Eye (tissue), 1 donor: ENCODE measurements at regions not wholly inside any gene's neighbourhood (a gene's known extent, or its start where the extent isn't known, plus 50 kb on each side); places are given as distances from the start of the nearest gene placed in this dataset.
A peak's percentile ranks its signal among the peaks of the same experiment; 100 is the strongest.

Experiments
- DNase-seq: peaks from one replicate; pipeline ENCODE4 v3.0.0-alpha.2; 2015

DNA sequence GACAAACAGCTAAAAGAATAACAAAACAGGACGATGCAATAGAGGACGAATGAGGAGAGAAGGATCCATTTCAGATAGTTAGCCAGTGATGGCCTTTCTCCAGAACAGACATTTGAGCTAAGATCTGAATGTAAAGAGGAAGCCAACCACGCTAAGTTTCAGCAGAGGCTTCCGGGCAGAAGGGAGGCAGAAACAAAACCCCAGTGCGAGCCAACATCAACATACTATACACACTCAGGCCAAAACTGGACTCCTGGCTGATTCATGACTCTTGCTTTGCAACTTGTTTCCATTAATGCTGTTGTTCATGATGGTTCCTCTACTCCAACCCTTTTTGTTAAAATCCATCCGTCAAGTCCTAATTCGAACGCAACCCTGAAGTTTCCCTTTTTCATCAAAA lies 730.3 kb downstream of the TRIML1 start:
- DNase-seq: no peak

DNA sequence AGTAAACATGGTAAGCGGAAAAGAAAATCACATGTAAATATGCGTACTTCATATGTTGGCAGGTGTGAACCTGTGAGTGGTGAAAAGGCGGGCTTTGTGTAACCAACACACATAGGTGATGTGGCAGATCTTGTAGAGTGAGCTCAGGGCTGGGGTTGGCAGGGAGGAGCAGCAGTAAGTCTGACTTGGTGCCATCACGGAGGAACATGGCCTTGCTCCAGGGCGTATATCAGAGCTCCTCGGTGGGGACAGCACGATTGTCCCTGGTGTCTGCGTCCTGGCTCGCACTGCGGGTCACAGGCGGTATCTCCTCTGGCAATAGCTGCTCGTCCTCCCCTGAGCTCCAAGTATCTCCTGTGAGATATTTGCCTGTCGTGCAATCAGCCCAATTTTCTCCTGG lies 733.6 kb downstream of the TRIML1 start:
- DNase-seq: no peak

DNA sequence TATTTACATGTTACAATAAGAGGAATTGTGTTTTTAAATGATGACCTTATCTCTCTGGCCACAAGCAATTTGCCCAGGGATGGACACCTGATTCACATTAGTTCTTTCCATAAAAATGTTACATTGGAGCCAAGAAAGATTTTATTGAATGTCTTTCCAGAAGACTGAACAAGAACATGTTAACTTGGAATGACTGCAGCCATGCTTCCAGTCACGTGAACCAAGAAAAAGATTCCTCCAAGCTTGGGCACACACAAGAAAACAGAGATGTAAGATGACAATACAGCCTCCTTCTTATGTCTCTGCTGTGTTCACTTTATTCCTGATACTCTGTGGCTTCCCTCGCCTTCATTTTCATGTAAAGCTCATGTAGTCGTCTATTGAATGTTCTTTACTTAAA lies 737.6 kb downstream of the TRIML1 start:
- peak; percentile 76 for DNase-seq

DNA sequence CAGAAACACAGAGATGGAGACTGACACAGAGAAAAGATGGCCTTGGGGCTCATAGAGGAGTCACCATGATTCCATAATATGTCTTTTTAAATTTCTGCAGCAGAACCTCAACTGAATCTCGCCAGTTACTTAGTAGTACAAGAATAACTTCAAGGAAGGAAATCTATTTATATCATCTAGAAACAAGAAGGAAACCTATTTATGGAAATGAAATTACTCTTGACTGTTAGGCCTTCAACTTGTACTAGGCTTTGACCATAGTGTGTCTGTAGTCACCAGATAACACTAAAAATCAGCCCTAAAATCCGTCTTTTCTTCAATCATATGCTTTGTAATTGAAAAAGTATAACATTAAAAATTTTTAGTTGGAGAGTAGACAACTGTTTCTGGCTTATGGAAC lies 740.4 kb downstream of the TRIML1 start:
- no peak for DNase-seq

DNA sequence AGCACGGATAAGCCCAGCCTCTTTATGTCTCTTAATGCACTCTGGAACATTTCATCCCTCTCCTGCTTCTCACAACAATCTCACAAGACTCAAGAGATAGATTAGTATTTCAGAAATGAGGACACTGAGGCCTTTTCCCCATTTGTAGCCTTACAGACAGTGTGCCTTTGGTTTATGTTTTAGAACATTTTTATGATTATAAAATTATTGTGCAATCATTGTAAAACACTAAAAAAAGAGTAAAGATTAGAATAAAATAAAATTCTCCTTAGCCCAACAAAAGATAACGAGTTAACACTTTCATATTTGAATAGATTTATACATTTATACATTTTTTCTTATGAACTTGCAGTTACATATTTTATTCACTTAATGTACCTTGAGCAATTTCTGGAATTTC lies 748.7 kb downstream of the TRIML1 start:
- DNase-seq: no peak

DNA sequence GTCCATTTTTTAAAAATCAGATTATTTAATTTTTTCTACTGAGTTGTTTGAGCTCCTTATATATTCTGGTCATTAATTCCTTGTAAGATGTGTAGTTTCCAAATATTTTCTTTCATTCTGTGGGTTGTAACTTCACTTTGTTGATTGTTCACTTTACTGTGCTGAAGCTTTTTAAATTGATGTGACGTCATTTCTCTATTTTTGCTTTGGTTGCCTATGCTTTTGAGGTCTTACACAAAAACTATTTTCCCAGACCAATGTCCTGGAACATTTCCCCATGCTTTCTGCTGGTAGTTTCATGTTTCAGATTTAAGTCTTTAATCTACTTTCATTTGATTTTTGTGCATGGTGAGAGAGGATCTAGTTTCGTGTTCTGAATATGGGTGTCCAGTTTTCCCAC lies 753.6 kb downstream of the TRIML1 start:
- DNase-seq: no peak

DNA sequence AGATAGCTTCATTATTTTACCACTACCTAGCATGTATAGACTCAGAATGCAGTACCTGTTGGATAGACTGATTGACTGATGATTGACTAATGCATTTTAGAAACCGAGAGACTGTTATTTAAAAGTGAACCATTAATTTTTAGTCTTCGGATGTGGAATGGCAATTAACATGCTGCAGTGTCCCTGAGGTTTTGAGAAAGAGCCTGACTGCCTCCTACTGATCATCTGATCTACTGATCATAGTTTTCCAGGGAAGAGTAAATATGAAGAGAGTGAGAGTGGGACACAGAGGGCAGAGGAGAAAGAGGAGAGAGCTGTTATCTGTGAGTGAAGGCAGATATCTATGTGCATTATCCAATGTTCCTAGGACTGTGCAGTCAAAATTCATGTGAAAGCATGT lies 764.7 kb downstream of the TRIML1 start:
- no peak for DNase-seq

DNA sequence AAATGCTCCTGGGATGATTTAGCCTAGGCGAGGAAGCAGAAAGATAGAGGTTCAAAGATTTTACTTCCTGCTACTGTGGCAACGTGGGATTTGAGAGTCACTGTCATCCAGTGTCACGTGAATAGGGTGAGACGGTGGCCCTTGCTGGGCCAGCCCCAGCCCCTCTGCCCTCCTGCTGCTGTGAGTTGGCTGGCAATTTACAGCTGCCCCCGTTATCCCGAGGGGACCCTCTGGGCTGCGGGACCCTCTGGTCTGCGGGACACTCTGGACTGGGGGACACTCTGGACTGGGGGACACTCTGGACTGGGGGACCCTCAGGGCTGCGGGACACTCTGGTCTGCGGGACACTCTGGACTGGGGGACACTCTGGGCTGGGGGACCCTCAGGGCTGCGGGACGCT lies 765.4 kb downstream of the TRIML1 start:
- DNase-seq: no peak

DNA sequence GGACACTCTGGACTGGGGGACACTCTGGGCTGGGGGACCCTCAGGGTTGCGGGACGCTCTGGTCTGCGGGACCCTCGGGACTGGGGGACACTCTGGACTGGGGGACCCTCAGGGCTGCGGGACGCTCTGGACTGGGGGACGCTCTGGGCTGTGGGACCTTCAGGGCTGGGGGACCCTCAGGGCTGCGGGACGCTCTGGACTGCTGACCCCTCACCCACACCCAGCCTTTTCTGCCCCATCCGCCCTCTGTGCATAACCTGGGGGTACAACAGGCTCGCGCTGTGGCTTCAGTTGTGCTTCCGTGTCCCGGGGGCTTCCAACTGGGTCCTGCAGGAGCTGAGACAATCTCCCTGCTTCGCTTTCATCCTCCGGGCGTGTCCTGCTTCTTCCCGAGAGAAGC lies 766.0 kb downstream of the TRIML1 start:
- DNase-seq: no peak

DNA sequence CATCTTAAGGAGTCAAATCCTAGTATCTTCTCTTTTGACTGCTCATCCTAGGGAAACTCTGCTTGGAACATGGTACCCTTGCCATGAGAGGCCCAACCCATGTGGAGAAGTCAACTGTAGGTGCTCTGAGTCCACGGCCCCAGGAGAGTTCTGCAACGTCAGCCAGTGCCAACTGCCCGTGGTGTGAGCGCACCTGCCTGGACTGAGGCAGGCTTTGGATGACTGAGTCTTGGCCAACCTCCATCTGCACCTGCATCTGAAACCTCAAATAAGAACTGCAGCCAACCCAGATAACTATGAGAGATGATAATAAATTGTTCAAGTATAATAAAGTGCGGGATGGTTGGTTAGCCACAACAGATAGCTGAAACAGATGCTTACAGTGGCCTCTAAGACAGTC lies 772.0 kb downstream of the TRIML1 start:
- DNase-seq: no peak

DNA sequence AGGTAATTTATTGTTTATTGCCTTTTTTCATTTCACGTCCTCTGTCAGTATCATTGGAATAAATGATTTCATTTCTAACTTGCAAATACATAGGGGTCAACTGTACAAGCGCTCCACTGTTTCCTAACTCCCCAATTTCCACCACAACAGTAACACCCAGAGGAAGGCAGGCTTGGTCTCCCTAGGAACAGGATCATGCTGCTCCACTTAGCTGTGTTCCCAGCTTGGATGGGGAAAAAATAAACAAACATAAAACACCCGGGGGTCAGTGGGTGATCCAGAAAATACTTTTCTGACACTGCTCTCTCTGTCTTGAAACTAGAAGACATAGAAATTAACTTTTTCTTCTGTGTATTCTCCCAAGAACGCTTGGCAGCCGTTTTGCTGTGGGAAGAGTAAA lies 772.5 kb downstream of the TRIML1 start:
- DNase-seq: no peak

DNA sequence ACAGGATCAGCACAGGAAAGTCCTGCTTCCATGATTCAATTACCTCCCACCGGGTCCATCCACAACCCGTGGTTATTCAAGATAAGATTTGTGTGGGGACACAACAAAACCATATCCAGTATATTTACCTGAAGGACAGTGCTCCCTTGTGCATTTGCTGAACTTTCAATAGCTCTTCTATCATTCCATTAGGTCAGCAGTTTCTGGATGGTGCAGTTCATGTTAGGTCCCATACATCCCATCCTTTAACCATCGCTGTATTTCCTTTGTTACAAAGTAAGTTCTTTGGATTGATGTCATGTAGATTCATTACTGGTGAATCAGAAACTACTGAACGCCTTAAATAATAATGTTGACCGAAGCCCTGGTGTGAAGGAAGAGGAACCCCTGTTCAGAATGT lies 775.9 kb downstream of the TRIML1 start:
- no peak for DNase-seq

DNA sequence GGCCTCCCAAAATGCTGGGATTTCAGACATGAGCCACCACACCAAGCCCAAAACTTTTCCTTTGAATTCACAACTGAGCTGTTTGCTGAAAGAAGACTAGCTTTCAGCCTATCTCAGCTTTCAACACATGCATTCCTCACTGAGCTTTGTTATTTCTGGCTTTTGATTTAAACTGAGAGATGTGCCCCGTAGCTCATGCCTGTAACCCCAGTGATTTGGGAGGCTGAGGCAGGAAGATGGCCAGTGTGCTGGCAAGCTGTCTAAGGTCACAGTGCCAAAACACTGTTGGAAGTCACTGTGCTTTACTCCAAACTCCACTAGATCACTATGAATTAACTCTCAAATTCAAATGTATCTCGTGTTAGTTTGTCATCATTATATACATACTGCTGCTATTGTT lies 779.5 kb downstream of the TRIML1 start:
- no peak for DNase-seq

DNA sequence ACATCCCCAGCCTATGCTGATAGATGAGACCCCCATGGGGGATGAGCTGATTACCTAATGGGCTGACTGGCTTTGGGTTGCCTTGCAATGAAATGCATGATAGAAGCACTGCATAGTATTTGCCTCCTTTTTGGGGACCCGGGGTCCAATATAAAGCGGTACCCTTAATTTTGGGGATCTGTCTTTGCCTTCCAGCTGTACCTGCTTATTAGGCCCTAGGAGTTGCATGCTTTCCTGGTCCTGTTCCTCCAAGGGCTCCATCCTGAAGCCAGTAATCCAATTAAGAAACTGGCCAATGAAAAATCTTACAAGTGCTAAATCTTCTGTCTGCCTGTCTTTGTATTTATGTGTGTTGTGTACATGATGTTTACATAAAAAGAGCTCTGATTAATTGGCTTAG lies 791.6 kb downstream of the TRIML1 start:
- DNase-seq: peak; percentile 37

DNA sequence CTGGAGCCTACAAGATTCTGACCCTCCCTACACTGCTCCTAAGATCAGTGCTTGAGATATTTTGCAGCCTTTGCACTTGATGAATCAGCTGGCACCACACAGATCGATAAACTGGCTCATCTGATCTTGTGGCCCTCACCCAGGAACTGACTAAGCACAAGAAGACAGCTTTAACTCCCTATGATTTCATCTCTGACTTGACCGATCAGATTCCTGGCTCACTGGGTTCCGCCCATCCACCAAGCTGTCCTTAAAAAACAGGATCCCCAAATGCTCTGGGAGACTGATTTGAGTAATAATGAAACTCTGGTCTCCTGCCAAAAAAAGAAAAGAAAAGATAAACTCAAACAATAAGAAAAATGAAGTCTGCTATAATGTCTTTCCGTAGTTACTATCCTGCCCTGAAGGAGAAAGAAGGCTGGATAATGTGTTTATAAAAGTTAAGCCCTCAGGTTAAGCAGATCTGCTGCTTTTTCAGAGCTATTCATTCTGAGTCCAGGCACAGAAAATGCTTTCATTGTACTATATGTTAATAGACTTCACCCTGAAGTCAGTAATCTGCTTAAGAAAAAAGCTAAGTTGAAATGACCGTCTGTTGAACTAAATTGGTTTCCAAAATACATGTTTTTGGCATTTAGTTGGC lies 795.2 kb downstream of the TRIML1 start:
- no peak for DNase-seq

DNA sequence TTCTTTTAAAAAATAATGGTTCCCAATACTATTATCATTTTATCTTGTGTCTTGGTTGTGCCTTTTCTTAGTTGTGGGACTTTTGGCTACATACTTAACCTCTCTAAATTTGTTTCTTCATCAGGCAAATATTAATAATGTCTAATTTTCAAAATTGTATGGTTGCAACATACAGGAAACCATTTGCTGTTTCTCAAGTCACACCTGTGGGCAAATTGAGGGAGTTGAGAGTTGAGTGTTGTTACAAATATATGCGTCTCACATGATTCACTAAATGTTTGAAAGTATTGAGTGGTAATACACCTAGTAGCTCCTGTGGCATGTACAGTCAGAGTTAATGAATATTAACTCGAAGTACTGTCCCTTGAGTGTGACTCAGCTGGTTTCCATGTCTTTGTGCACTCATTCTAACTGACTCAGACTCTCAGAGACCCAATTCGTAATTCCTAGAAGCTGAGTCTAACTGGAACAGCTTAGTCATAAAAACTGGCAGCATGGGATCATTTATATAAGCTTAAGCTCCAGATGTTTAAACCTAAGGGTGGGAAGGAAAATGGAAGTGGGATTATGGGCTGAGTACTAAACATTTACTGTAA lies 802.4 kb downstream of the TRIML1 start:
- peak; percentile 25 for DNase-seq

DNA sequence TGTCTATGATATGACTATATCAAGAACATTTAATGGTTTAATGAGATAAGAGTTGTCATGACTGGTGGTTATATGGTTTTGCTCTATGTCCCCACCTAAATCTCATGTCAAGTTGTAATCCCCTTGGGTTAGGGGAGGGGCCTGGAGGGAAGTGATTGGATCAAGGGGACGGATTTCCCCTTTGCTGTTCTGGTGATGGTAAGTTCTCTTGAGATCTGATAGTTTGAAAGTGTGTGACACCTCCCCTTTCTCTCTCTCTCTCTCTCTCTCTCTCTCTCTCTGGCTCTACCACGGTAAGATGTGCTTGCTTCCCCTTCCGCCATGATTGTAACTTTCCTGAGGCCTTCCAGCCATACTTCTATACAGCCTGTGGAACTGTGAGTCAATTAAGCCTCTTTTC lies 803.4 kb downstream of the TRIML1 start:
- no peak for DNase-seq

DNA sequence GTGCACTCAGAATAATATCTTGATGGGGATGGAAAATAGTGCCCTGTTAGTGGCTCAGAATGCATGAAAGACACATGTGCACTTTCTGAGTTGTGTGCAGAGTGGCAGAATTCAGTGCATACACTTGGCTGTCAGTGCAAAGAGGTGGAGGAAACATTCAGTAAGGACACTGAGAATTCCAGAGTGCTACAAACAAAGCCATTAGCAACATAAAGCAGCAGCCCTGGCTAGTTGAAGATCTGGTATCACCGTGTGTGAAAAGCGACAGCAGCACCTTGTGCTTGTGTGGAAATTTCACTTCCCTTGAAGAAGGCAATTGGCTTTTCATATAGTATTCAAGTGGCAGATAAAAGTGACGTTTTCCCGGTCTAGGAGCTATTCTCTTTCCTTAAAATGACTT lies 810.4 kb downstream of the TRIML1 start:
- DNase-seq: no peak

DNA sequence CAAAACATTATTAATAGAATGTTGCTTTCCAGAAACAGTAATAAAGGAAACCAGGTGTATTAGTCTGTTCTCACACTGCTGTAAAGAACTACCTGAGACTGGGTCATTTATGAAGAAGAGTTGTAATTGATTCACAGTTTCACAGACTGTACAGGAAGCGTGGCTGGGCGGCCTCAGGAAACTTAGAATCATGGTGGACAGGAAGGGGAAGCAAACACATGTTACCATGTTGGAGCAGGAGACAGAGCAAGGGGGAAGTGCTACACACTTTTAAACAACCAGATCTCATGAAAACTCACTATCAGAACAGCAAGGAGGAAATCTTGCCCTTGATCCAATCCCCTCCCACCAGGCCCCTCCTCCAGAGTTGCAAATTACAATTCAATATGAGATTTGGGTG lies 815.8 kb downstream of the TRIML1 start:
- no peak for DNase-seq

DNA sequence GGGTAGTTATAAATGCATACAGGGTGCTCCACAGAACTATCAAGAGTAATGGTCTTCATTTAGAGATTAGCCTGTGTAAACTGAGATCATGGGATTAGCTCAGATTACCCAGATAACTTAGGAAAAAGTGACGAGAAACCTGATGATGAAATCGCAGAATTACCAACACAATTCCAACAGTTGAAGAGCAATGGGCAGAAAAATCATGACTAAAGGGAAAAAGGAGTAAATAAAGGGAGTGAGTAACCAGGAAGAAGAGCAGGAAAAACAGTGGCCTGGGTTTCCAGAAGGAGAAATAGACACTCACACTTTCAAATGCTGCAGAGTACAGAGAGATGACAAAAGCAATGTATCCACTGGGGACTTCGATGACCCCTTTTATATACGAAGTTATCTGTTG lies 817.3 kb downstream of the TRIML1 start:
- no peak for DNase-seq

DNA sequence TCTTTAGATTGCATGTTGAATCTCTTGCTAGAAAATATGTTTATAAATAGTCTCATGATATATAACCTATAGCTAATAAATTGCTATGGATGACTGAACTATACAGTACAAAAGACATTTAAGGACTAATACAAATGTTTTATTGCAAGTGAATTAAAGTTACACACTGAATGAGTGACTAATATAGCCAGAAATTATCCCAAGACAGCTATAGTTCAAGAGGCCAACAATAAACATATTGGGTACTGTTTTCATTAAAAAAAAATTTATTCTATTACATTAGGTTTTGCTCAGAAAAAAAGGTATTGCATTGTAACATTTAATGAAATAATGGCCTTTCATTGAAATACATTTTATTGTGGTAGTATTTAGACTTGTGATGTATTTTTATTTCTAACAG lies 819.1 kb downstream of the TRIML1 start:
- no peak for DNase-seq

DNA sequence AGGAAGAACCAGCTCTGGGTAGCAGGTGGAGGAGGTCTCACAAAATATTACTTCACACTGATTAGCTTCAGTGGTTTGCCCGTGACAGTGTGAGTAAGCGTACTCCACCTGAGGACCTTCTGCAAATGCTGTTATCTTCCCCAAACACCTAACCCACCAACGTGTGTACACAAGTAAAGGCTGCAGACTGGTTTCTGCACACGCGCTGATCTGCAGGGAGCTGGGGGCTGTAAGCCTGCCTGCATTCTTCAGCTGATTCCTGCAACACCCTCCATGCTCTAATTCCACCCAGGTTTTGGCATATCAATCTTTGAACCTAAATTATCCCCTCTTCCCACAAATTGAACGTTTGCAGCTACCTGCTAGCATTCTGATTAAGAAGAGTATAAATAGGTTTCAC lies 820.2 kb downstream of the TRIML1 start:
- DNase-seq: no peak

DNA sequence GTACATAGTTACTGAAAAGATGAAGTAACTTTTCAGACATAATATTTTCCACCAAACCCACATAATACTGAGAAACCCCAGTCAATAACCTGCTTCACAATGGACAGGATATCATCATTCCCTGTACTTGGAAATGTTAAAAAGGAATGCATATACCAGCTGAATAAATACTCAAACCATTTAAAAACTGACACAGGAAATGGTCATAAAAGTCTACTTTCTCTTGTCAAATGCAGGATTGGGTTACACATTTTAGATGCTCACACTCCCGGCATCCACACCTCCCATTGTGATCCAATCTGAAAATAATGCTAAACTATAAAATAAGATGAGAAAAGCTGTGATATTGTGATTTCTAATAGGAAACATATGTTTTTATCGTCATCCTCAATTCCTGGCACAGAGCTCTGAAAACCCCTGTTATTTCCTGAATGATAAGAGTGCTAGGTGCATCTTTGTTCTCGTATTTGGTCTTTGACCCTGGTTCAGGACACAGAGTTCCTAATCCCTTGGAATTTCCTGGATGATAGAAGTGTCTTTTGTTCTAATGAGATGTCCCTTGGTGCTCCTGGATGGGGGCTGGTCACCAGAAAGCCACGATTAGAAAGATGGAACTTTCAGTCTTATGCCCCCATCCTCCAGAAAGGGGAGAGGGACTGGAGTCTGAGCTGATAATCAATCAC lies 821.3 kb downstream of the TRIML1 start:
- no peak for DNase-seq

DNA sequence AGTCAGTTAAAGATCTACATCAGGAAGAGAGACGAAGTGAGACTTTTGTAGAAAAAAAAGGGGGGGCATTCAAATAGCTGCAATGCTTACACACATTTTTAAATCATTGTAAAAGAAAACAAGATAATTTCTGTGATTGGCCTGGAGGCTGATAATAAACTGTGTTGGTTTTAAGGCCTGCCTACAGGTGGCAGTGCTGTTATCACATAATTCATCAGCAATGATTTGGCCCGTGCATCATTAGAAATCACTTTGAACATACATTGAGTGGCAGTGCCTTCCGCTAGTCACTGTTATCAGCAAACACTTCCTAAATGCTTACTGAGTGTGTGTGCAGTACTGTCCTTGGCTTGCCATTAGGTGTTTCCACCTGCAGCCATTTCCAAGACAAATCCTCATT lies 831.9 kb downstream of the TRIML1 start:
- no peak for DNase-seq

DNA sequence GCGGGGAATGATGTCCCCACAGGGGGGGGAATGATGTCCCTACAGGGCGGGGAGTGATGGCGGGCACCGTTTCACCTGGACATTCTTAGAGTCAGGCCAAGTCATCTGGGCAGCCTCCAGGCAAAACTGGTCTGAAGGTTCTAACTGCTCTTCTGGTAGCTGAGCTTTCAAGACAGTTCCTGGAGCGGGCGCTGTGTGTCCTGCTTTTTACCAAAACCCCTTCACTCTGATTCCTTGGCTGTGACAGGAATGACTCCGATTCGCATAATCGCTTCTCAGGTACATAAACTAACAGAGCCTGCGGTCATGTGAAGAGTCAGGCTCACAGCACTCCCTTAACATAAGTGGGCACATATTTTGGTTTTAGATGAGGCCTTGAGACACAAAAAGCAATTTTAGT lies 836.0 kb downstream of the TRIML1 start:
- no peak for DNase-seq
